ENCODE measurements at regions not wholly inside any gene's neighbourhood (a gene's known extent, or its start where the extent isn't known, plus 50 kb on each side); places are given as distances from the start of the nearest gene placed in this dataset.

DNA sequence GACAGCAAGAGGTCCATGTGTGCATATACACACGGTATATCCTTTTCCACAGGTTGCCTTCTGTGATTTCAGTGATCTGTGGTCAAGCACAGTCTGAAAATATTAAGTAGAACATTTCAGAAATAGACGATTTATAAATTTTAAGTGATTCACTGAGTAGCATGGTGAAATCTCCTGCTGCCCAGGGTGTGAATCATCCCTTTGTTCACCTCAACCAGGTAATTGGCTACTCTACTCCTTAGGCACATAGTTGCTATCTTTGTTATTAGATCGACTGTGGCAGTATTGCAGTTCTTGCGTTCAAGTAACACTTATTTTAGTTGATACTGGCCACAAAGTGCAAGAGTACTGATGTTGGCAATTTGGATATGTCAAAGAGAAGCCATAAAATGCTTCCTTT is 1421.7 kb downstream of the GRIK2 start:
- TF ChIP-seq, protein P1, sequence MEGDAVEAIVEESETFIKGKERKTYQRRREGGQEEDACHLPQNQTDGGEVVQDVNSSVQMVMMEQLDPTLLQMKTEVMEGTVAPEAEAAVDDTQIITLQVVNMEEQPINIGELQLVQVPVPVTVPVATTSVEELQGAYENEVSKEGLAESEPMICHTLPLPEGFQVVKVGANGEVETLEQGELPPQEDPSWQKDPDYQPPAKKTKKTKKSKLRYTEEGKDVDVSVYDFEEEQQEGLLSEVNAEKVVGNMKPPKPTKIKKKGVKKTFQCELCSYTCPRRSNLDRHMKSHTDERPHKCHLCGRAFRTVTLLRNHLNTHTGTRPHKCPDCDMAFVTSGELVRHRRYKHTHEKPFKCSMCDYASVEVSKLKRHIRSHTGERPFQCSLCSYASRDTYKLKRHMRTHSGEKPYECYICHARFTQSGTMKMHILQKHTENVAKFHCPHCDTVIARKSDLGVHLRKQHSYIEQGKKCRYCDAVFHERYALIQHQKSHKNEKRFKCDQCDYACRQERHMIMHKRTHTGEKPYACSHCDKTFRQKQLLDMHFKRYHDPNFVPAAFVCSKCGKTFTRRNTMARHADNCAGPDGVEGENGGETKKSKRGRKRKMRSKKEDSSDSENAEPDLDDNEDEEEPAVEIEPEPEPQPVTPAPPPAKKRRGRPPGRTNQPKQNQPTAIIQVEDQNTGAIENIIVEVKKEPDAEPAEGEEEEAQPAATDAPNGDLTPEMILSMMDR (IDR thresholded peaks at IDR 0.05): no peak
- TF ChIP-seq POLR2A (IDR thresholded peaks at IDR 0.05; ENCODE audit: low read depth): no peak

Measured in esophagus muscularis mucosa (tissue), 3 donors.